ENCODE measurements at regions not wholly inside any gene's neighbourhood (a gene's known extent, or its start where the extent isn't known, plus 50 kb on each side); places are given as distances from the start of the nearest gene placed in this dataset.

- Histone ChIP-seq H3K27ac (no peak overlapping the region), H3K4me3 (no peak overlapping the region), H3K27me3 (no peaks in the 10 kb centered on the region), H3K4me1 (no peaks in the 10 kb centered on the region), H3K9me3 (no peaks in the 10 kb centered on the region), H3K36me3 (no peaks in the 10 kb centered on the region)
- intact Hi-C loops (cut with DNase I), result no loop called here
- TF ChIP-seq CTCF (IDR thresholded peaks at IDR 0.05) (no peak), POLR2A (IDR thresholded peaks at IDR 0.05) (no peak), POLR2AphosphoS5 (IDR thresholded peaks at IDR 0.05; ENCODE audit: insufficient read depth in 1 of 2, low read depth in 1 of 2) (no peak)
- no peak for DNase-seq (ENCODE audit: extremely low spot score in 2 of 2)
These were observed 664.2 kb upstream of the SLC10A2 start for GRCh38 chr13:103730407-103730806.

- Histone ChIP-seq H3K27ac (no peak overlapping the region), H3K9me3 (no peaks in the 10 kb centered on the region), H3K4me1 (no peaks in the 10 kb centered on the region), H3K36me3 (no peaks in the 10 kb centered on the region), H3K4me3 (no peak overlapping the region), H3K27me3 (no peaks in the 10 kb centered on the region)
- no peak for DNase-seq (ENCODE audit: extremely low spot score in 2 of 2)
- intact Hi-C loops (cut with DNase I), result no loop called here
- TF ChIP-seq POLR2A (IDR thresholded peaks at IDR 0.05) (no peak), POLR2AphosphoS5 (IDR thresholded peaks at IDR 0.05; ENCODE audit: insufficient read depth in 1 of 2, low read depth in 1 of 2) (no peak), CTCF (IDR thresholded peaks at IDR 0.05) (no peak)
These were observed 660.6 kb upstream of the SLC10A2 start for GRCh38 chr13:103726808-103727207.

- H3K9me3 ChIP-seq, result no peaks in the 10 kb centered on the region
- DNase-seq (ENCODE audit: extremely low spot score in 2 of 2), result no peak
- H3K27me3 ChIP-seq, result no peaks in the 10 kb centered on the region
- H3K4me3 ChIP-seq, result no peak overlapping the region
- H3K36me3 ChIP-seq, result no peaks in the 10 kb centered on the region
- intact Hi-C loops (cut with DNase I), result loop anchor here (5.0 kb wide), 1 partner anchor 261 kb away; no protein-coding TSS in a partner anchor
- no peaks in the 10 kb centered on the region for H3K4me1 ChIP-seq
- H3K27ac ChIP-seq, result no peak overlapping the region
- no peak for TF ChIP-seq POLR2AphosphoS5 (IDR thresholded peaks at IDR 0.05; ENCODE audit: insufficient read depth in 1 of 2, low read depth in 1 of 2)
- TF ChIP-seq POLR2A (IDR thresholded peaks at IDR 0.05), result no peak
- TF ChIP-seq CTCF (IDR thresholded peaks at IDR 0.05), result no peak
These were observed 650.5 kb upstream of the SLC10A2 start for GRCh38 chr13:103716718-103717117.

- Histone ChIP-seq H3K9me3 (no peaks in the 10 kb centered on the region), H3K4me3 (no peak overlapping the region), H3K4me1 (no peaks in the 10 kb centered on the region), H3K27ac (no peak overlapping the region), H3K36me3 (no peaks in the 10 kb centered on the region), H3K27me3 (no peaks in the 10 kb centered on the region)
- DNase-seq (ENCODE audit: extremely low spot score in 2 of 2), result no peak
- TF ChIP-seq POLR2AphosphoS5 (IDR thresholded peaks at IDR 0.05; ENCODE audit: insufficient read depth in 1 of 2, low read depth in 1 of 2) (no peak), POLR2A (IDR thresholded peaks at IDR 0.05) (no peak), CTCF (IDR thresholded peaks at IDR 0.05) (no peak)
- intact Hi-C loops (cut with DNase I), result loop anchor here (5.0 kb wide), 1 partner anchor 262 kb away; no protein-coding TSS in a partner anchor
These were observed 649.1 kb upstream of the SLC10A2 start for GRCh38 chr13:103715335-103715734.

GRCh38 chr13:103703246-103703645 is 637.0 kb upstream of the SLC10A2 start:
- no peak for TF ChIP-seq POLR2A (IDR thresholded peaks at IDR 0.05)
- TF ChIP-seq CTCF (IDR thresholded peaks at IDR 0.05), result no peak
- TF ChIP-seq POLR2AphosphoS5 (IDR thresholded peaks at IDR 0.05; ENCODE audit: insufficient read depth in 1 of 2, low read depth in 1 of 2), result no peak
- intact Hi-C loops (cut with DNase I), result no loop called here
- Histone ChIP-seq H3K27me3 (no peaks in the 10 kb centered on the region), H3K27ac (no peak overlapping the region), H3K4me3 (no peak overlapping the region), H3K9me3 (no peaks in the 10 kb centered on the region), H3K4me1 (no peaks in the 10 kb centered on the region), H3K36me3 (no peaks in the 10 kb centered on the region)
- DNase-seq (ENCODE audit: extremely low spot score in 2 of 2), result no peak

Measured in vagina (tissue), 2 donors.